ENCODE measurements at regions not wholly inside any gene's neighbourhood (a gene's known extent, or its start where the extent isn't known, plus 50 kb on each side); places are given as distances from the start of the nearest gene placed in this dataset.

- peak; percentile 35 for DNase-seq (ENCODE audit: low spot score)
- no peak overlapping the region for H3K4me3 Mint-ChIP-seq
- ChIA-PET POLR2A (no interaction called here), CTCF (no interaction called here)
- no peaks in the 10 kb centered on the region; the same call in 1 of the 2 replicates for H3K27me3 Mint-ChIP-seq (ENCODE audit: low read depth)
- no peak for TF ChIP-seq SMAD4 (CRISPR knock-in tag; IDR thresholded peaks at IDR 0.05)
- no peak for TF ChIP-seq ZNF671 (CRISPR knock-in tag; IDR thresholded peaks at IDR 0.05)
- no peak for TF ChIP-seq SOX15 (CRISPR knock-in tag; IDR thresholded peaks at IDR 0.05)
- TF ChIP-seq TEAD1 (CRISPR knock-in tag; IDR thresholded peaks at IDR 0.05) = no peak
- no peak for TF ChIP-seq ZNF138 (CRISPR knock-in tag; conservative IDR thresholded peaks at IDR 0.05)
- TF ChIP-seq GTF2I (CRISPR knock-in tag; conservative IDR thresholded peaks at IDR 0.05) = no peak
- no peak for TF ChIP-seq ATF6 (CRISPR knock-in tag; IDR thresholded peaks at IDR 0.05)
- no peak for TF ChIP-seq TCF7 (CRISPR knock-in tag; IDR thresholded peaks at IDR 0.05; ENCODE audit: low read depth)
- TF ChIP-seq NR1H2 (CRISPR knock-in tag; IDR thresholded peaks at IDR 0.05) = no peak
- TF ChIP-seq USF2 (CRISPR knock-in tag; IDR thresholded peaks at IDR 0.05) = no peak
- TF ChIP-seq SP1 (CRISPR knock-in tag; conservative IDR thresholded peaks at IDR 0.05) = no peak
- TF ChIP-seq, protein P1, sequence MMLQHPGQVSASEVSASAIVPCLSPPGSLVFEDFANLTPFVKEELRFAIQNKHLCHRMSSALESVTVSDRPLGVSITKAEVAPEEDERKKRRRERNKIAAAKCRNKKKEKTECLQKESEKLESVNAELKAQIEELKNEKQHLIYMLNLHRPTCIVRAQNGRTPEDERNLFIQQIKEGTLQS (CRISPR knock-in tag; conservative IDR thresholded peaks at IDR 0.05) = no peak
- no peak for TF ChIP-seq NR2C2 (CRISPR knock-in tag; IDR thresholded peaks at IDR 0.05)
- TF ChIP-seq IRF2 (CRISPR knock-in tag; IDR thresholded peaks at IDR 0.05; ENCODE audit: borderline replicate concordance, low read depth) = no peak
- ATAC-seq = peak; percentile 65
- H3K4me1 Mint-ChIP-seq = peaks cover 14% of the 10 kb centered on the region
- H3K9me3 Mint-ChIP-seq = peaks cover 13% of the 10 kb centered on the region
- peak overlapping the region; percentile 98 for H3K27ac Mint-ChIP-seq
- peaks cover 12% of the 10 kb centered on the region for H3K36me3 Mint-ChIP-seq
Observed at GRCh38 chr1:244214009-244214967, 163.2 kb downstream of the ZBTB18 start.

- ChIA-PET POLR2A (no interaction called here), CTCF (interaction anchor here (0.7 kb wide), 1 partner anchor 24 kb away, joined by 3 read pairs; no protein-coding TSS in a partner anchor)
- Mint-ChIP-seq H3K4me3 (no peak overlapping the region), H3K27ac (no peak overlapping the region), H3K36me3 (peaks cover 12% of the 10 kb centered on the region), H3K4me1 (peaks cover 9% of the 10 kb centered on the region), H3K9me3 (peaks cover 13% of the 10 kb centered on the region), H3K27me3 (ENCODE audit: low read depth) (no peaks in the 10 kb centered on the region; the same call in 1 of the 2 replicates)
- no peak for DNase-seq (ENCODE audit: low spot score)
- no peak for ATAC-seq
- TF ChIP-seq, protein P2, sequence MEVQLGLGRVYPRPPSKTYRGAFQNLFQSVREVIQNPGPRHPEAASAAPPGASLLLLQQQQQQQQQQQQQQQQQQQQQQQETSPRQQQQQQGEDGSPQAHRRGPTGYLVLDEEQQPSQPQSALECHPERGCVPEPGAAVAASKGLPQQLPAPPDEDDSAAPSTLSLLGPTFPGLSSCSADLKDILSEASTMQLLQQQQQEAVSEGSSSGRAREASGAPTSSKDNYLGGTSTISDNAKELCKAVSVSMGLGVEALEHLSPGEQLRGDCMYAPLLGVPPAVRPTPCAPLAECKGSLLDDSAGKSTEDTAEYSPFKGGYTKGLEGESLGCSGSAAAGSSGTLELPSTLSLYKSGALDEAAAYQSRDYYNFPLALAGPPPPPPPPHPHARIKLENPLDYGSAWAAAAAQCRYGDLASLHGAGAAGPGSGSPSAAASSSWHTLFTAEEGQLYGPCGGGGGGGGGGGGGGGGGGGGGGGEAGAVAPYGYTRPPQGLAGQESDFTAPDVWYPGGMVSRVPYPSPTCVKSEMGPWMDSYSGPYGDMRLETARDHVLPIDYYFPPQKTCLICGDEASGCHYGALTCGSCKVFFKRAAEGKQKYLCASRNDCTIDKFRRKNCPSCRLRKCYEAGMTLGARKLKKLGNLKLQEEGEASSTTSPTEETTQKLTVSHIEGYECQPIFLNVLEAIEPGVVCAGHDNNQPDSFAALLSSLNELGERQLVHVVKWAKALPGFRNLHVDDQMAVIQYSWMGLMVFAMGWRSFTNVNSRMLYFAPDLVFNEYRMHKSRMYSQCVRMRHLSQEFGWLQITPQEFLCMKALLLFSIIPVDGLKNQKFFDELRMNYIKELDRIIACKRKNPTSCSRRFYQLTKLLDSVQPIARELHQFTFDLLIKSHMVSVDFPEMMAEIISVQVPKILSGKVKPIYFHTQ (CRISPR knock-in tag; IDR thresholded peaks at IDR 0.05) = no peak
- no peak for TF ChIP-seq ZNF423 (CRISPR knock-in tag; IDR thresholded peaks at IDR 0.05)
- no peak for TF ChIP-seq FOXK1 (CRISPR knock-in tag; IDR thresholded peaks at IDR 0.05)
- no peak for TF ChIP-seq KAT7 (CRISPR knock-in tag; IDR thresholded peaks at IDR 0.05; ENCODE audit: borderline replicate concordance)
- TF ChIP-seq ZNF138 (CRISPR knock-in tag; conservative IDR thresholded peaks at IDR 0.05) = no peak
- TF ChIP-seq ZNF121 (CRISPR knock-in tag; IDR thresholded peaks at IDR 0.05) = no peak
- TF ChIP-seq, protein P3, sequence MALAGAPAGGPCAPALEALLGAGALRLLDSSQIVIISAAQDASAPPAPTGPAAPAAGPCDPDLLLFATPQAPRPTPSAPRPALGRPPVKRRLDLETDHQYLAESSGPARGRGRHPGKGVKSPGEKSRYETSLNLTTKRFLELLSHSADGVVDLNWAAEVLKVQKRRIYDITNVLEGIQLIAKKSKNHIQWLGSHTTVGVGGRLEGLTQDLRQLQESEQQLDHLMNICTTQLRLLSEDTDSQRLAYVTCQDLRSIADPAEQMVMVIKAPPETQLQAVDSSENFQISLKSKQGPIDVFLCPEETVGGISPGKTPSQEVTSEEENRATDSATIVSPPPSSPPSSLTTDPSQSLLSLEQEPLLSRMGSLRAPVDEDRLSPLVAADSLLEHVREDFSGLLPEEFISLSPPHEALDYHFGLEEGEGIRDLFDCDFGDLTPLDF (CRISPR knock-in tag; IDR thresholded peaks at IDR 0.05) = no peak
- no peak for TF ChIP-seq FOXJ3 (CRISPR knock-in tag; IDR thresholded peaks at IDR 0.05; ENCODE audit: borderline replicate concordance)
- TF ChIP-seq ZNF416 (CRISPR knock-in tag; IDR thresholded peaks at IDR 0.05) = no peak
Observed at GRCh38 chr1:244216836-244217235, 165.8 kb downstream of the ZBTB18 start.
